ENCODE measurements at regions not wholly inside any gene's neighbourhood (a gene's known extent, or its start where the extent isn't known, plus 50 kb on each side); places are given as distances from the start of the nearest gene placed in this dataset.

DNA sequence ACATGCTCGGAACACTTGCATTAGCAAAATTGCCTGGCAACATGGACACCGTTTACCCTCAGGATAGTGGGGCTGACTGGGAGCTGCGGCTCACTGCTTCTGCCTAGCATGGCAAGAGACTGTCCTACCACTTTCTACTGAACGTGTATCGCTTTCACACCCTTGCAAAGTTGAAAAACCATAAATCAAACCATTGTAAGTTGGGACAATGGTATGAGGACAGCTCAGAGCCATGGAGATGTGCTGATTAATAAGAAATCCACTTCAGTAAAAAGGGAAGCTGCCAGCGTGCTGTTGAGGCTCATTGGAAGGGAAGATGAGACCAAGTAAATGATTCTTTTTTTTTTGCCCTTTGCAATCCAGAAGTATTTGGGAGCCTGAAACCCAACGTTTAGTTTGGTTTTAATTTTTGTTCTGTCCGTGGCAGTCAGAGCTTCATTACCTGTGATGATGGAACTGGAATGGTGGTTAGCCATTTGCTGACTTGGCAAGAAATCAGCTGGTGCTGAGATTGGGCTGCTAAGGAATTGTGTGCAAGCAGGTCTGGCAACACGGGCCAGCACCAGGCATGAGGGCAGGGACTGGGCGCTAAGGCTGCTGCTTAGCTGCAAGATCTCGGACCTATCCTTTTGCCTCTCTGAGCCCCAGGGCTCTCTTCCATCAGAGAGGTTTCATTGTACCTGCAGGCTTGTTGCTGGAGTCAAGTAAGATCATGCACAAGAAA is 75.5 kb upstream of the HS6ST1 start:
- Histone ChIP-seq H3K4me3 (no peak overlapping the region), H3K36me3 (no peaks in the 10 kb centered on the region), H3K27me3 (no peaks in the 10 kb centered on the region), H3K9me3 (no peaks in the 10 kb centered on the region), H3K4me1 (no peaks in the 10 kb centered on the region), H3K27ac (no peak overlapping the region)
- intact Hi-C loops (cut with DNase I): no loop called here
- 83% methylated on average over 10 of the region's 11 CpGs for WGBS (ENCODE audit: insufficient coverage, low coverage, low lambda C conversion rate, missing lambda C conversion rate)
- no peak for TF ChIP-seq POLR2A (IDR thresholded peaks at IDR 0.05)
- TF ChIP-seq, protein P1, sequence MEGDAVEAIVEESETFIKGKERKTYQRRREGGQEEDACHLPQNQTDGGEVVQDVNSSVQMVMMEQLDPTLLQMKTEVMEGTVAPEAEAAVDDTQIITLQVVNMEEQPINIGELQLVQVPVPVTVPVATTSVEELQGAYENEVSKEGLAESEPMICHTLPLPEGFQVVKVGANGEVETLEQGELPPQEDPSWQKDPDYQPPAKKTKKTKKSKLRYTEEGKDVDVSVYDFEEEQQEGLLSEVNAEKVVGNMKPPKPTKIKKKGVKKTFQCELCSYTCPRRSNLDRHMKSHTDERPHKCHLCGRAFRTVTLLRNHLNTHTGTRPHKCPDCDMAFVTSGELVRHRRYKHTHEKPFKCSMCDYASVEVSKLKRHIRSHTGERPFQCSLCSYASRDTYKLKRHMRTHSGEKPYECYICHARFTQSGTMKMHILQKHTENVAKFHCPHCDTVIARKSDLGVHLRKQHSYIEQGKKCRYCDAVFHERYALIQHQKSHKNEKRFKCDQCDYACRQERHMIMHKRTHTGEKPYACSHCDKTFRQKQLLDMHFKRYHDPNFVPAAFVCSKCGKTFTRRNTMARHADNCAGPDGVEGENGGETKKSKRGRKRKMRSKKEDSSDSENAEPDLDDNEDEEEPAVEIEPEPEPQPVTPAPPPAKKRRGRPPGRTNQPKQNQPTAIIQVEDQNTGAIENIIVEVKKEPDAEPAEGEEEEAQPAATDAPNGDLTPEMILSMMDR (IDR thresholded peaks at IDR 0.05): no peak
- DNase-seq (peak in 1 of 3 donors; percentile 5), ATAC-seq (no peak)

- ATAC-seq: no peak
- TF ChIP-seq, protein P1 (IDR thresholded peaks at IDR 0.05): no peak
- no peak for TF ChIP-seq POLR2A (IDR thresholded peaks at IDR 0.05)
- Histone ChIP-seq H3K9me3 (no peaks in the 10 kb centered on the region), H3K27me3 (no peaks in the 10 kb centered on the region), H3K4me3 (no peak overlapping the region), H3K27ac (no peak overlapping the region), H3K4me1 (no peaks in the 10 kb centered on the region), H3K36me3 (no peaks in the 10 kb centered on the region)
- DNase-seq: peak in 1 of 3 donors; percentile 15
- 94% methylated on average over 6 of the region's 10 CpGs for WGBS (ENCODE audit: insufficient coverage, low coverage, low lambda C conversion rate, missing lambda C conversion rate)
- intact Hi-C loops (cut with DNase I): no loop called here
Measured at GRCh38 chr2:128395196-128395595, 76.5 kb upstream of the HS6ST1 start.

DNA sequence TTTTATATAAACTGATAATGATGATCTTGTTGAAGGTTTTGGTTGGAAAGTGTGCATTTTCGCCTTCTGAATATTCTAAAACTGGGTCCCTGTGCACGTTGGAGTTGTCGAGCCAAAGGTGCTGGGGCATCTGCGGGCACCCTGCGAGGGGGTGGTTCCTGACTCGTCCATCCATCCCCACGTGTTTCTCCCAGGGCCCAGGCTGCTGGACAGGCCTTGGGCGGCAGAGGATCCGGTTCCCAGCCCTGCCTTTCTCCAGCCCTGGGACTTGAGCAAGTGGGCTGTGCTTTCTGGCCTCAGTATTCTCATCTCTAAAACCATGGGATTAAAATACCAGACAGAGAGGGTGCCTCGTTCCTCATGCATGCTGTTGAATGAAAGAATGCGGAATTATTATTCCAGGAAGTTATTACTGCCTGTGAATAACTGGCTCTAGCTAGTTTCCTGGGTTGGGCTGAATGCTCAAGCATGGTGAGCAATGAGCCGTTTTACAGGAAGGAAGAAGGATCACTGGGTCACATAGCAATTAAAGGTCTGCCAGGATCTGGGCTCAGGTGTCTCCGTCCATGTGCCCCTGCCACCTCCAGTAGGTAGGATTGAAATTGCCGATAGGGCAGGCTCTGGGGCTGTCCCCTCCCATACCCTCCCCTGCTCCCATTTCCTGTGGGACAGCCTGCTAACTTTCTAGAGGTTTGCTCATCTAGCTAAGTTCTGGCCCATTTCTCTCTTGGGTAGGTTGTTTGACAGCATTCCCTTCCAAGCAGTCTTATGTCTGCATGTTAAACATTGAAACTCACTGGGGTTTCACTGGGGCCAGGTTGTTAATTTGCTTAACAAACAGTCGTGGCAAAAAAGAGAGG is 77.2 kb upstream of the HS6ST1 start:
- Histone ChIP-seq H3K4me3 (no peak overlapping the region), H3K27ac (no peak overlapping the region), H3K27me3 (no peaks in the 10 kb centered on the region), H3K4me1 (no peaks in the 10 kb centered on the region), H3K9me3 (no peaks in the 10 kb centered on the region), H3K36me3 (no peaks in the 10 kb centered on the region)
- DNase-seq: no peak
- ATAC-seq: no peak
- intact Hi-C loops (cut with DNase I): no loop called here
- TF ChIP-seq POLR2A (IDR thresholded peaks at IDR 0.05): no peak
- TF ChIP-seq, protein P1 (IDR thresholded peaks at IDR 0.05): no peak
- WGBS (ENCODE audit: insufficient coverage, low coverage, low lambda C conversion rate, missing lambda C conversion rate): 74% methylated on average over 11 of the region's 15 CpGs

- WGBS (ENCODE audit: insufficient coverage, low coverage, low lambda C conversion rate, missing lambda C conversion rate): 89% methylated on average over 5 of the region's 7 CpGs
- no peaks in the 10 kb centered on the region for H3K36me3 ChIP-seq
- TF ChIP-seq, protein P1 (IDR thresholded peaks at IDR 0.05): no peak
- TF ChIP-seq POLR2A (IDR thresholded peaks at IDR 0.05): no peak
- no peak overlapping the region for H3K4me3 ChIP-seq
- DNase-seq (peak in 1 of 3 donors; percentile 27), ATAC-seq (no peak)
- H3K4me1 ChIP-seq: no peaks in the 10 kb centered on the region
- intact Hi-C loops (cut with DNase I): no loop called here
- no peaks in the 10 kb centered on the region for H3K27me3 ChIP-seq
- H3K9me3 ChIP-seq: no peaks in the 10 kb centered on the region
- no peak overlapping the region for H3K27ac ChIP-seq
Measured at GRCh38 chr2:128396500-128396891, 77.8 kb upstream of the HS6ST1 start.

All from right lobe of liver (tissue), 6 donors.